WI38 (cell line): ENCODE measurements at regions not wholly inside any gene's neighbourhood (a gene's known extent, or its start where the extent isn't known, plus 50 kb on each side); places are given as distances from the start of the nearest gene placed in this dataset.

ENCODE experiments used
- H3K4me3 ChIP-seq: 2 replicates; pipeline ENCODE4 v1.5.1; 2011; ENCODE audit warnings: low read depth, mild to moderate bottlenecking, control low read depth, low read length
- CTCF ChIP-seq: IDR thresholded peaks from 2 replicates; pipeline ENCODE4 v1.5.1; 2012; ENCODE audit warnings: low read depth, mild to moderate bottlenecking, control low read depth, low read length

- no peak overlapping the region for H3K4me3 ChIP-seq
- TF ChIP-seq CTCF, result no peak
Observed at GRCh38 chrX:39504850-39505259, 592.9 kb downstream of the BCOR start.

GRCh38 chrX:39506131-39506530, 591.6 kb downstream of the BCOR start:
- H3K4me3 ChIP-seq, result no peak overlapping the region
- TF ChIP-seq CTCF, result no peak

GRCh38 chrX:39507034-39507433, 590.7 kb downstream of the BCOR start:
- TF ChIP-seq CTCF, result no peak
- H3K4me3 ChIP-seq, result no peak overlapping the region

- no peak overlapping the region for H3K4me3 ChIP-seq
- no peak for TF ChIP-seq CTCF
Observed at GRCh38 chrX:39507617-39508299, 590.0 kb downstream of the BCOR start.

- no peak for TF ChIP-seq CTCF
- H3K4me3 ChIP-seq, result no peak overlapping the region
Observed at GRCh38 chrX:39508300-39508692, 589.5 kb downstream of the BCOR start.

GRCh38 chrX:39509157-39509556, 588.6 kb downstream of the BCOR start:
- no peak for TF ChIP-seq CTCF
- H3K4me3 ChIP-seq, result no peak overlapping the region

- H3K4me3 ChIP-seq, result no peak overlapping the region
- TF ChIP-seq CTCF, result no peak
Observed at GRCh38 chrX:39513836-39514235, 583.9 kb downstream of the BCOR start.
